Thymus (tissue), 11 donors: ENCODE measurements at regions not wholly inside any gene's neighbourhood (a gene's known extent, or its start where the extent isn't known, plus 50 kb on each side); places are given as distances from the start of the nearest gene placed in this dataset.
"Not testable (repeated sequence)": the region's sequence is repeated elsewhere in the genome, so short reads cannot be mapped to it uniquely, and the experiment has no call there.

ENCODE experiments used
- DNase-seq, 9 donors: peaks; one replicate each; pipeline ENCODE4 v3.0.0-alpha.2; 2013; ENCODE audit warnings: low spot score in 9 of 9, low read depth in 6 of 9, missing footprints in 1 of 9
- H3K27ac ChIP-seq, 2 donors: one replicate each; pipeline ENCODE4 v1.5.1; 2013; ENCODE audit warnings: control low read depth in 1 of 2, low read depth in 1 of 2, low read length in 1 of 2, mild to moderate bottlenecking in 1 of 2, moderate library complexity in 1 of 2
- H3K27me3 ChIP-seq, 2 donors: one replicate each; pipeline ENCODE4 v1.5.1; 2013; ENCODE audit warnings: low read length in 1 of 2; ENCODE audit not compliant: control insufficient read depth in 2 of 2, insufficient read depth in 1 of 2
- H3K36me3 ChIP-seq, 2 donors: one replicate each; pipeline ENCODE4 v1.5.1; 2013; ENCODE audit warnings: low read length in 1 of 2, mild to moderate bottlenecking in 1 of 2, moderate library complexity in 1 of 2; ENCODE audit not compliant: control insufficient read depth in 2 of 2, insufficient read depth in 2 of 2
- H3K4me1 ChIP-seq, 2 donors: one replicate each; pipeline ENCODE4 v1.5.1; 2013; ENCODE audit warnings: low read length in 2 of 2; ENCODE audit not compliant: control insufficient read depth in 2 of 2, insufficient read depth in 2 of 2
- H3K4me3 ChIP-seq, 2 donors: one replicate each; pipeline ENCODE4 v1.5.1; 2013; ENCODE audit warnings: low read length in 2 of 2, control low read depth in 1 of 2, mild to moderate bottlenecking in 1 of 2
- H3K9me3 ChIP-seq, 2 donors: one replicate each; pipeline ENCODE4 v1.5.1; 2013; ENCODE audit warnings: low read length in 1 of 2, mild to moderate bottlenecking in 1 of 2; ENCODE audit not compliant: control insufficient read depth in 2 of 2, insufficient read depth in 1 of 2
- WGBS: extraction: QIAGEN DNeasy Blood & Tissue Kit; methylation state at CpG from one replicate; pipeline ENCODE4 v1.1.7; 2013; 5-methylcytosine and 5-hydroxymethylcytosine counted together
- donor health status: healthy.

GRCh38 chr10:121276046-121276445 lies 322.2 kb downstream of the FGFR2 start:
- Histone ChIP-seq H3K36me3 (no peaks in the 10 kb centered on the region), H3K27me3 (no peaks in the 10 kb centered on the region), H3K9me3 (no peaks in the 10 kb centered on the region), H3K4me1 (no peaks in the 10 kb centered on the region), H3K27ac (no peak overlapping the region), H3K4me3 (no peak overlapping the region)
- DNase-seq, result no peak
- 96% methylated on average over 7 of the region's 7 CpGs for WGBS

- 80% methylated on average over 4 of the region's 4 CpGs for WGBS
- no peaks in the 10 kb centered on the region for H3K9me3 ChIP-seq
- H3K27me3 ChIP-seq, result no peaks in the 10 kb centered on the region
- H3K4me3 ChIP-seq, result no peak overlapping the region
- no peak overlapping the region for H3K27ac ChIP-seq
- H3K4me1 ChIP-seq, result no peaks in the 10 kb centered on the region
- no peaks in the 10 kb centered on the region for H3K36me3 ChIP-seq
- DNase-seq, result no peak
Measured at GRCh38 chr10:121276822-121277221, 321.4 kb downstream of the FGFR2 start.

- not testable (repeated sequence) for H3K36me3 ChIP-seq, H3K4me1 ChIP-seq, DNase-seq, H3K27ac ChIP-seq, H3K4me3 ChIP-seq, H3K27me3 ChIP-seq, H3K9me3 ChIP-seq
- 98% methylated on average over 3 of the region's 3 CpGs for WGBS
Measured at GRCh38 chr10:121278386-121278785, 319.9 kb downstream of the FGFR2 start.

- Histone ChIP-seq H3K4me1 (no peaks in the 10 kb centered on the region), H3K9me3 (no peaks in the 10 kb centered on the region), H3K4me3 (no peak overlapping the region), H3K36me3 (no peaks in the 10 kb centered on the region), H3K27ac (no peak overlapping the region), H3K27me3 (no peaks in the 10 kb centered on the region)
- DNase-seq, result no peak
- WGBS, result 95% methylated on average over 2 of the region's 2 CpGs
Measured at GRCh38 chr10:121281576-121281975, 316.7 kb downstream of the FGFR2 start.

- H3K27me3 ChIP-seq, result no peaks in the 10 kb centered on the region
- no peaks in the 10 kb centered on the region for H3K36me3 ChIP-seq
- H3K4me3 ChIP-seq, result no peak overlapping the region
- H3K9me3 ChIP-seq, result no peaks in the 10 kb centered on the region
- no peak overlapping the region for H3K27ac ChIP-seq
- 93% methylated on average over 3 of the region's 3 CpGs for WGBS
- H3K4me1 ChIP-seq, result no peaks in the 10 kb centered on the region
- DNase-seq, result no peak
Measured at GRCh38 chr10:121282264-121282663, 316.0 kb downstream of the FGFR2 start.

- Histone ChIP-seq H3K36me3 (no peaks in the 10 kb centered on the region), H3K4me3 (no peak overlapping the region), H3K9me3 (no peaks in the 10 kb centered on the region), H3K27me3 (no peaks in the 10 kb centered on the region), H3K4me1 (no peaks in the 10 kb centered on the region), H3K27ac (no peak overlapping the region)
- no peak for DNase-seq
- 98% methylated on average over 11 of the region's 11 CpGs for WGBS
Measured at GRCh38 chr10:121282797-121283515, 315.3 kb downstream of the FGFR2 start.

- H3K4me3 ChIP-seq, result no peak overlapping the region
- H3K27ac ChIP-seq, result no peak overlapping the region
- H3K4me1 ChIP-seq, result no peaks in the 10 kb centered on the region
- no peaks in the 10 kb centered on the region for H3K27me3 ChIP-seq
- H3K36me3 ChIP-seq, result no peaks in the 10 kb centered on the region
- no peak for DNase-seq
- WGBS, result 54% methylated on average over 4 of the region's 4 CpGs
- no peaks in the 10 kb centered on the region for H3K9me3 ChIP-seq
Measured at GRCh38 chr10:121284936-121285335, 313.3 kb downstream of the FGFR2 start.

GRCh38 chr10:121285406-121286196 lies 312.6 kb downstream of the FGFR2 start:
- Histone ChIP-seq H3K27me3 (no peaks in the 10 kb centered on the region), H3K4me3 (no peak overlapping the region), H3K9me3 (no peaks in the 10 kb centered on the region), H3K36me3 (no peaks in the 10 kb centered on the region), H3K4me1 (no peaks in the 10 kb centered on the region), H3K27ac (no peak overlapping the region)
- WGBS, result 92% methylated on average over 5 of the region's 5 CpGs
- no peak for DNase-seq

GRCh38 chr10:121288011-121288410 lies 310.2 kb downstream of the FGFR2 start:
- WGBS, result 77% methylated on average over 1 of the region's 1 CpG
- DNase-seq, result no peak
- H3K4me1 ChIP-seq, result no peaks in the 10 kb centered on the region
- H3K4me3 ChIP-seq, result no peak overlapping the region
- H3K27ac ChIP-seq, result no peak overlapping the region
- H3K36me3 ChIP-seq, result no peaks in the 10 kb centered on the region
- H3K9me3 ChIP-seq, result no peaks in the 10 kb centered on the region
- H3K27me3 ChIP-seq, result no peaks in the 10 kb centered on the region
